Stimulated activated CD4-positive, alpha-beta T cell treated with anti-CD3 and anti-CD28 coated beads, Interleukin-1b, Interleukin-23, amount 100 ng/mL, for 48 hours (primary cell): ENCODE measurements at regions not wholly inside any gene's neighbourhood (a gene's known extent, or its start where the extent isn't known, plus 50 kb on each side); places are given as distances from the start of the nearest gene placed in this dataset.

Source experiments
- DNase-seq: peaks from one replicate; pipeline ENCODE4 v3.0.0-alpha.2; 2020

DNA sequence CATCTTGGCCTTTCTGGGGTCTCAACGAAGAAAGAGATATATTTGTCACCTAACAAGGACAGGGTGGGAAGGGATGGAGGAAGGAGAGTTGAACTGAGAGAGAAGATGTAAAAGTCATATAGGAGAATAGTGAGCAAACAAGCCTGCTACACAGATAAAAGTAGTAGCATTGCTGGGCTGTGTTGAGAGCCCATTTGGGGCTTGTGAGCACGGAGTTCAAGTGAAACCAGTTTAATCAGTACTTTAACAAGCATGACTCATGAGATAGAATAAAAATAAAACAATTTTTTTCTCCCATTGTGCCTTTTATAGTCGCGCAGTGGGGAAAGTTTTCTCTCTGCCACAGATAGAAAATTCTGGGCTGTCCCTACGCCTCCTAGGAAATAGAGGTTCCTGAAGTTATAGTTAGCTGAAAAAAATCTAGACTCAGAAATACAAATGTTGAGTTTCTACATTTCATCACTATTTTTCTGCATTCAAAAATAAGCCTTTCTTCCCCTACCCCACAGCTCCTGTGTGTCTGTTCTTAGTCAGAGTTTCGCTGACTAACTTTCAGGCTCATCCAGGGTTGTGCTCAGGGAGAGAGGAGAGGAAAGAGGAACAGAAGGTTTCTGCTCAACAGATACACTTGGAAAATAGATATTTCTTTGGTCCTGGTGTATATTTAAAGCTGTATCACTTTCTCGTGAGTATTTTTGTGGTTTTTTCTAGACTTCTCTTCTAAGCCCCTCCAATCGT lies 395.8 kb upstream of the ADAMTSL1 start:
- DNase-seq: no peak

DNA sequence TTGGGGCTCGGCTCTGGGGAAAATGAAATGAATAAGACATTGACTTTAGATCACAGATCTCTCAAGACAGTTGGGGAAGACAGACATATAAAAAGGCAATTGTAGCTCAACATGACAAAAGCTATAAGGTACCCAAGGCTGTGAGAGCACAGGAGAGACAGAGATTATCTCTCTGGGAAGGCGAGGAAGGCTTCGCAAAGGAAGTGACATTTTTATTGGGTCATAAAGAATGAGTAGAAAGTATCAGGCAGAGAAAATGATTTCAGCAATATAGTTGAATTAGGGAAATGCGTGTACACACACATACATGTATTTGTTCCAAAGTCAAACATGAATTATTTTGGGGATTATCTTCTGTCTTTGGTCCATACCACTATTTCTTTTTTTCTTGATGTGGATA lies 381.8 kb upstream of the ADAMTSL1 start:
- no peak for DNase-seq

GRCh38 chr9:18106006-18106560 lies 367.9 kb upstream of the ADAMTSL1 start:
- DNase-seq: no peak

DNA sequence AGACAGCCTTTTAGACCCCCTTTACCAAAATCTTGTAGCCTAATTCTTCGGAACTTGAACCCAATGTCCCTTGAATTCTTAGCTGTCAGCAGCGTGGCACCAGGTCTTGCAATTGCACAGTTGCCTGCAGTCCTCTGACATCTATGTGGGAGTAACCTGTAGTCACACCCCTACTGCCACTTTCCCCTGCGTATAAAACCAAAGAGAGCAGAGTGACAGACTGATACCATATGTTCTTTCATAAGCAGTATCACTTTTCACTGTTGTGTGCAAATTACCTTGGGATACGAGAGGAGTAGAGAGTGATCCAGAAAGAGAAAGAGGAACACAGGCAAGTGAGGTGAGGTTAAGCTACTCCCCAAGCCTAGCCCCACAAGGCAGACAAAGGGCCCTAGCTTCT lies 364.3 kb upstream of the ADAMTSL1 start:
- no peak for DNase-seq

GRCh38 chr9:18111146-18111545 lies 362.8 kb upstream of the ADAMTSL1 start:
- DNase-seq: no peak

- DNase-seq: no peak
These were observed 359.1 kb upstream of the ADAMTSL1 start for GRCh38 chr9:18114559-18115475.

GRCh38 chr9:18118268-18118667 lies 355.7 kb upstream of the ADAMTSL1 start:
- no peak for DNase-seq

- DNase-seq: no peak
These were observed 351.8 kb upstream of the ADAMTSL1 start for GRCh38 chr9:18122171-18122570.

- DNase-seq: no peak
These were observed 349.2 kb upstream of the ADAMTSL1 start for GRCh38 chr9:18124760-18125159.

- DNase-seq: no peak
These were observed 347.0 kb upstream of the ADAMTSL1 start for GRCh38 chr9:18126831-18127498.

- no peak for DNase-seq
These were observed 346.5 kb upstream of the ADAMTSL1 start for GRCh38 chr9:18127499-18127875.

DNA sequence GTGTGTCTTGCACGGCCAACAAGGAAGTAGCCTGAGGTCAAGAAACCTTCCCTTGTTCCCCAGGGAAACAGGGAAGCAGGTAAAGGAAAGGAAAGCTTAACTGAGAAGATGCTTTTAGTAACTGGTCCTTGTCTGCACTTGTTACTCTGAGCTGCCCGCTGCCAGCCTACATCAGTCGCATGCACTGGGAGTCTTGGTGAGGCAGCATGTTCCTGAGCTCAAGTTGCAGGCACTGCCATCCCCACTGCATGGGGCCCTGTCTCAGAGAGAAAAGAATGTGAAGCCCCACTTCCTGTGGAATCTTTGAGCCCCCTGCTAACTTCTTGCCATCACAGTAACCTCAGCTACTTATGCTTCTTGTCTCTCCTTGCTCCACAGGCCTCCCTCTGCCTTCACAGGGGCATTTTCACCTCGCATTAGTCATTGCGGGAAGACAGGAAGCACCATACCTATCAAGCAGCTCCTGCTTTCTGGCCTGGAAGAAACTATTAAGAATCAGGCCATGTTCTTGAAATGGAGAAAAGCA lies 344.1 kb upstream of the ADAMTSL1 start:
- DNase-seq: no peak

DNA sequence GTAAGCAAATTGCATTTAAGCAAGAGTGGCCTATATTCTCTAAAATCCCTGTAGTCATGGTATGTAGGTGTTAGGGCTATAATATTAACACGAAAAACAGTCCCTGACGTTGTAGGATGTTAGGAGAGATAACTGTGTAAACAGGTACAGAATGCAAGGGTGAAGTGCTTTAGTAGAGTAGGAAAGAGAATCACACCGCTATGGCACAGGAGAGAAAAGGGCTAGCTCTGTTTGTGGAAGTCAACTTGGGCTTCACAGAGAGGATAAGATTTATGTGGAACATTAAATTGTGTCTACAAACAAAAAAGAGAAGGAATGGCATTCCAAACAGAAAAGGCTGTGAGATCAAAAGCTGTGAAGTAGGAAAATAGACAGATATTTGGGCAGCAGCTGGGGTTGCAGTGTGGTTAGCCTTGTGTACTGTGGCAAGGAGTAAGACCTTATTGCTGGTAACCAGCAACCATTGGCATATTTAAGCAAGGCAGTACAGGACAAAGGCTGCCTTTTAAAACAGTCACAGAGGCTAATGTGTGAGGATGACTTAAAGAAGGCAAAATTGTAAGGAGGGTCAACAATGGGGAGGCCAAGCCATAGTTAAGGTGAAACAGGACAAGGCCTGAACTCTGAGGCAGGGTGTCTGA lies 337.5 kb upstream of the ADAMTSL1 start:
- DNase-seq: no peak

DNA sequence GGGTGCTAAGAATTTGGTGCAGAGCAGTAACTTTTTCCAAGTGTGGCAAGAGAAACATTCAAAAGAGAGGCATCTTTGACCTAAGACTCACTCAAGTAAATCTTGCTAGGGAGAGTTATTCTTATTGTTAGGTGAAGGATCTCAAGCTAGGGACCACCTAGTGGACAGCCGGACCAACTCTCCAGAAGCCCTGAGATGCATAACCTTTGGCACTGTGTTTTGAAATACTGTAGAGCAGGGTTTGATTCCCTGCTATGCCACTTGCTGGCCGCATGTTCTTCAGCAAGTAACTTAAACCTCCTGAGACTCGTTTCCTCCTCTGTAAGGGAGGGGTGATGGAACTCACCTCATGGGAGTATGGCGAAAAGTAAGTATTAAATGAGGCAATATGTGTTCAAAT lies 336.1 kb upstream of the ADAMTSL1 start:
- no peak for DNase-seq

DNA sequence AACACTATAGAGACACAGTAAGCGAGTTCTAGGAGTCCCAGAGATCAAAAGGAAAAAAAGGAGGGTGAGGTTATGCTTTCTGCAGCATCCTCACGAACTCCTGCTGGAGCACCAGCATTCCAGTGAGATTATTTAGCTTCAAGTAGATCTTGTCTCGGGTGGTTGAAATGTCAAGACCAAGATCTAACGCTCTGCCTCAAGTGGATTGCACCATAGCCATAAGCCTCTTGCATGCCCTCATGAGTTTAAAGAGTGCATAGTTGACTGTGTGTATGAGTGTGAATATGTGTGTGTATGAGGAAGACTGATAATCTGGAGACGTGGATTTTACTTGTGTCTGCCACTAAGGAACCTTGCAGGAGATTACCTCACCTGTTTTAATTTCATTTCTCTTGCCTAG lies 335.3 kb upstream of the ADAMTSL1 start:
- DNase-seq: no peak

- no peak for DNase-seq
These were observed 332.3 kb upstream of the ADAMTSL1 start for GRCh38 chr9:18141681-18142080.

DNA sequence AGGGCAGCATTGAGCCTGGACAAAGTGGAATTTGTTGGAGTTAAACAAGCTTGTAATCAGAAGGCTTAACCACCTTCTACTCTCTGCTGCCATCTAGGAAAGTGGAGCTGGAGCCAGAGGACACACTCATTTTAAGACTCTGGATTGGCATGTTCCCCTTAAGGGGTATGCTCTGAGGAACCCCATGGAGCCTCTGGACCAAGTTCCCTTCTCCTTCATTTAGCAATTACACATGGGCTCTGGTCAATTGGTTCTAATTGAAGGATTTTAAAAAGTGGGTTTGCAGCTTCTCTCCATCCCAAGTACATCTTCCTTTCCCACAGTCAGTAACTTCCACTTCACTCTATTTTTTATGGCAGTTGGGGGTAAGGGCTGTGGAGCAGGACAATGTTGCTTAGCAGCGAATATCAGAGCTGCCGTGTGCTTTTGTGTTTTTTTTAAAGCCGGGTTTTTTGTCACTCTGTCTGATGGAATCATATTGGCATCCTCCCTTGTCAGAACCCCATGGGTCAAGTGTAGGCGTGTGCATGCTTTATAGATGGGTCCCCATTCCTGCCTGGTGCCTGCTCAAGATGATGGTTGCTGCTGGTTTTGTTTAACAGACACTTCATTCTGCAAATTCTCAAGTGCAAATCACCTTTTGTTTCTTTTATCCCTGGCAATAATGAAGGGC lies 330.7 kb upstream of the ADAMTSL1 start:
- DNase-seq: no peak

- DNase-seq: no peak
These were observed 327.6 kb upstream of the ADAMTSL1 start for GRCh38 chr9:18146329-18146728.

DNA sequence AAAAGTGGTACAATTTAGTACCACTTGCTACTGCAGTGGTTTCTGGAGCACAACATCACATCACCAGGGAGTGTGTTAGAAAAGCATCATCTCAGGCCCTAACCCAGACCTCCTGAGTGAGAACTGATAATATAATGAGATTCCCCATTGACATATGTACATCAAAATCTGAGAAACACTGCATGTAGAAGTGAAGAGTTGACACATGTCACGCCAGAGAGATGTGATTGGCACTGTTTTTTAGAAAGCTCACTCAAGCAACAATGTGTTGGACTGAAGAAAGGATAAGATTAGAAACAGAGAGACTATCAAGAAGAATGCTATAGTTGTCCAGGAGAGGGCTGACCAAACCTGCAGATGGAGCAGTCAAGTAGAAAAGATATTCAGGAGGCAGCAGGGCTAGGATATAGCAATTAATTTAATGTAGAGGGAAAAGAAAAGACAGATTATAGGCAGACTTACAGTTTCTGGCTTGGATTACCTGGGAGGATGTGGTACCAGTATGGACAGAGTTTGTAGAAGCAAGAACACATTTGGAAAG lies 324.4 kb upstream of the ADAMTSL1 start:
- no peak for DNase-seq

- no peak for DNase-seq
These were observed 319.3 kb upstream of the ADAMTSL1 start for GRCh38 chr9:18154661-18155060.

DNA sequence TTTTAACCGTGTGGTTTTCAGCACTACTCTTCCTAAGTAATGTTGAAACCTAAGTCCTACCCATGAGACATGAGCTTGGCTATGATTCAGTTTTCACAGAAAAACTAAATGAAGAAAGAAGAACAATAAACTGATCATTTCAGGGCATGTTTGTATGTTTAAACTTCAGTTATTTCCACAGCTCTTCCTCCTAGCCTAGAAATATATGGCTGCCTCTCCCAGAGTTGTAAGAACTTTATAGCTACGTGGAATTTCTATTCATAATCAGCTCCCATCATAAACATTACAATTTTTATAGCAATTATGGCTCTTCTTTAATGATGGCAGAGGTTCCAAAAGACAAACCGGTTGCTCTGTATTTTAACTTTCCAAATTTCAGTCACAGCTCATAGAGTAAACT lies 314.7 kb upstream of the ADAMTSL1 start:
- no peak for DNase-seq

GRCh38 chr9:18163146-18163545 lies 310.8 kb upstream of the ADAMTSL1 start:
- no peak for DNase-seq
